ENCODE measurements at regions not wholly inside any gene's neighbourhood (a gene's known extent, or its start where the extent isn't known, plus 50 kb on each side); places are given as distances from the start of the nearest gene placed in this dataset.
A peak's percentile ranks its signal among the peaks of the same experiment; 100 is the strongest.
"Not testable (repeated sequence)": the region's sequence is repeated elsewhere in the genome, so short reads cannot be mapped to it uniquely, and the experiment has no call there.

- CTCF ChIA-PET (ENCODE audit: partially characterized antibody), result interaction anchor here (0.9 kb wide), 1 partner anchor 8 kb away, joined by 3 read pairs; no protein-coding TSS in a partner anchor
- not testable (repeated sequence) for H3K27ac Mint-ChIP-seq, H3K27me3 Mint-ChIP-seq
These were observed 315.6 kb upstream of the SFSWAP start for GRCh38 chr12:131395209-131395684.

GRCh38 chr12:131395971-131396573 is 314.8 kb upstream of the SFSWAP start:
- Mint-ChIP-seq H3K27ac (no peak overlapping the region), H3K4me3 (no peak overlapping the region), H3K4me1 (no peaks in the 10 kb centered on the region), H3K9me3 (peaks cover 4 to 29% (median 17%) of the 10 kb centered on the region in 8 donors), H3K27me3 (no peaks in the 10 kb centered on the region), H3K36me3 (peaks cover 0 to 4% of the 10 kb centered on the region in 2 donors)
- H3K4me3 ChIP-seq (ENCODE audit: low read length in 2 of 2), result no peak overlapping the region
- H3K4me1 ChIP-seq (ENCODE audit: insufficient read depth, low read length), result no peaks in the 10 kb centered on the region
- H3K36me3 ChIP-seq (ENCODE audit: insufficient read depth, low read length), result no peaks in the 10 kb centered on the region
- no peak overlapping the region for H3K27ac ChIP-seq (ENCODE audit: low read depth, low read length)
- ChIA-PET CTCF (ENCODE audit: partially characterized antibody) (no interaction called here), POLR2A (ENCODE audit: partially characterized antibody) (no interaction called here)
- intact Hi-C loops (cut with micrococcal nuclease), result no loop called here
- DNase-seq, result no peak
- H3K9me3 ChIP-seq (ENCODE audit: control insufficient read depth in 1 of 2, low read length in 2 of 2), result peaks cover 0 to 8% of the 10 kb centered on the region in 2 donors
- H3K27me3 ChIP-seq (ENCODE audit: insufficient read depth, low read length), result no peaks in the 10 kb centered on the region

More at GRCh38 chr12:131395209-131395684, 315.6 kb upstream of the SFSWAP start:
- H3K36me3 Mint-ChIP-seq; H3K9me3 ChIP-seq (ENCODE audit: control insufficient read depth in 1 of 2, low read length in 2 of 2); intact Hi-C loops (cut with micrococcal nuclease); DNase-seq; H3K4me1 Mint-ChIP-seq; H3K27ac ChIP-seq (ENCODE audit: low read depth, low read length); POLR2A ChIA-PET (ENCODE audit: partially characterized antibody); H3K4me3 Mint-ChIP-seq; H3K27me3 ChIP-seq (ENCODE audit: insufficient read depth, low read length); H3K4me1 ChIP-seq (ENCODE audit: insufficient read depth, low read length); H3K36me3 ChIP-seq (ENCODE audit: insufficient read depth, low read length); H3K4me3 ChIP-seq (ENCODE audit: low read length in 2 of 2): not testable (repeated sequence)
- peaks cover 4 to 29% (median 17%) of the 10 kb centered on the region in 8 donors for H3K9me3 Mint-ChIP-seq

GRCh38 chr12:131397493-131398181 is 313.3 kb upstream of the SFSWAP start:
- Histone ChIP-seq H3K4me3 (ENCODE audit: low read length in 2 of 2) (no peak overlapping the region), H3K4me1 (ENCODE audit: insufficient read depth, low read length) (no peaks in the 10 kb centered on the region), H3K9me3 (ENCODE audit: control insufficient read depth in 1 of 2, low read length in 2 of 2) (peaks cover 0 to 8% of the 10 kb centered on the region in 2 donors), H3K27ac (ENCODE audit: low read depth, low read length) (no peak overlapping the region), H3K27me3 (ENCODE audit: insufficient read depth, low read length) (no peaks in the 10 kb centered on the region), H3K36me3 (ENCODE audit: insufficient read depth, low read length) (no peaks in the 10 kb centered on the region)
- no peak for DNase-seq
- H3K4me1 Mint-ChIP-seq, result no peaks in the 10 kb centered on the region
- ChIA-PET CTCF (ENCODE audit: partially characterized antibody) (no interaction called here), POLR2A (ENCODE audit: partially characterized antibody) (no interaction called here)
- peaks cover 0 to 4% of the 10 kb centered on the region in 2 donors for H3K36me3 Mint-ChIP-seq
- no peak overlapping the region for H3K27ac Mint-ChIP-seq
- peaks cover 4 to 29% (median 17%) of the 10 kb centered on the region in 8 donors for H3K9me3 Mint-ChIP-seq
- no peaks in the 10 kb centered on the region for H3K27me3 Mint-ChIP-seq
- intact Hi-C loops (cut with micrococcal nuclease), result no loop called here
- H3K4me3 Mint-ChIP-seq, result no peak overlapping the region

- Histone ChIP-seq H3K4me1 (ENCODE audit: insufficient read depth, low read length) (no peaks in the 10 kb centered on the region), H3K27me3 (ENCODE audit: insufficient read depth, low read length) (no peaks in the 10 kb centered on the region), H3K36me3 (ENCODE audit: insufficient read depth, low read length) (no peaks in the 10 kb centered on the region), H3K27ac (ENCODE audit: low read depth, low read length) (no peak overlapping the region), H3K4me3 (ENCODE audit: low read length in 2 of 2) (no peak overlapping the region), H3K9me3 (ENCODE audit: control insufficient read depth in 1 of 2, low read length in 2 of 2) (peaks cover 0 to 8% of the 10 kb centered on the region in 2 donors)
- Mint-ChIP-seq H3K36me3 (peaks cover 0 to 4% of the 10 kb centered on the region in 2 donors), H3K4me1 (no peaks in the 10 kb centered on the region), H3K27me3 (no peaks in the 10 kb centered on the region), H3K9me3 (peaks cover 4 to 26% (median 17%) of the 10 kb centered on the region in 8 donors), H3K4me3 (no peak overlapping the region), H3K27ac (peak overlapping the region in 1 of 7 donors; percentile 6)
- POLR2A ChIA-PET (ENCODE audit: partially characterized antibody), result no interaction called here
- intact Hi-C loops (cut with micrococcal nuclease), result no loop called here
- no peak for DNase-seq
- CTCF ChIA-PET (ENCODE audit: partially characterized antibody), result no interaction called here
These were observed 311.9 kb upstream of the SFSWAP start for GRCh38 chr12:131399000-131399399.

GRCh38 chr12:131400668-131401294 is 310.1 kb upstream of the SFSWAP start:
- H3K4me1 Mint-ChIP-seq; H3K27me3 Mint-ChIP-seq; H3K27ac ChIP-seq (ENCODE audit: low read depth, low read length); intact Hi-C loops (cut with micrococcal nuclease); H3K4me3 Mint-ChIP-seq; POLR2A ChIA-PET (ENCODE audit: partially characterized antibody); H3K4me1 ChIP-seq (ENCODE audit: insufficient read depth, low read length); H3K36me3 ChIP-seq (ENCODE audit: insufficient read depth, low read length); H3K9me3 ChIP-seq (ENCODE audit: control insufficient read depth in 1 of 2, low read length in 2 of 2); DNase-seq; H3K36me3 Mint-ChIP-seq; H3K27me3 ChIP-seq (ENCODE audit: insufficient read depth, low read length); CTCF ChIA-PET (ENCODE audit: partially characterized antibody); H3K27ac Mint-ChIP-seq; H3K4me3 ChIP-seq (ENCODE audit: low read length in 2 of 2): not testable (repeated sequence)
- peaks cover 4 to 24% (median 19%) of the 10 kb centered on the region in 8 donors for H3K9me3 Mint-ChIP-seq

GRCh38 chr12:131401907-131402633 is 308.8 kb upstream of the SFSWAP start:
- H3K27me3 ChIP-seq (ENCODE audit: insufficient read depth, low read length); CTCF ChIA-PET (ENCODE audit: partially characterized antibody); H3K4me3 ChIP-seq (ENCODE audit: low read length in 2 of 2); H3K4me1 ChIP-seq (ENCODE audit: insufficient read depth, low read length); DNase-seq; H3K27ac Mint-ChIP-seq; POLR2A ChIA-PET (ENCODE audit: partially characterized antibody); H3K27me3 Mint-ChIP-seq; H3K36me3 ChIP-seq (ENCODE audit: insufficient read depth, low read length); intact Hi-C loops (cut with micrococcal nuclease); H3K27ac ChIP-seq (ENCODE audit: low read depth, low read length); H3K9me3 ChIP-seq (ENCODE audit: control insufficient read depth in 1 of 2, low read length in 2 of 2); H3K36me3 Mint-ChIP-seq; H3K4me3 Mint-ChIP-seq; H3K4me1 Mint-ChIP-seq: not testable (repeated sequence)
- H3K9me3 Mint-ChIP-seq, result peaks cover 4 to 20% (median 17%) of the 10 kb centered on the region in 8 donors

- Mint-ChIP-seq H3K27ac (no peak overlapping the region), H3K4me3 (no peak overlapping the region), H3K9me3 (peaks cover 4 to 17% (median 11%) of the 10 kb centered on the region in 8 donors), H3K27me3 (peaks cover 3 to 6% of the 10 kb centered on the region in 2 donors), H3K36me3 (peaks cover 0 to 4% of the 10 kb centered on the region in 2 donors), H3K4me1 (no peaks in the 10 kb centered on the region)
- DNase-seq, result no peak
- ChIA-PET CTCF (ENCODE audit: partially characterized antibody) (interaction anchor here (0.5 kb wide), 1 partner anchor 8 kb away, joined by 3 read pairs; no protein-coding TSS in a partner anchor), POLR2A (ENCODE audit: partially characterized antibody) (no interaction called here)
- Histone ChIP-seq H3K9me3 (ENCODE audit: control insufficient read depth in 1 of 2, low read length in 2 of 2) (no peaks in the 10 kb centered on the region), H3K4me3 (ENCODE audit: low read length in 2 of 2) (no peak overlapping the region), H3K27me3 (ENCODE audit: insufficient read depth, low read length) (no peaks in the 10 kb centered on the region), H3K4me1 (ENCODE audit: insufficient read depth, low read length) (no peaks in the 10 kb centered on the region), H3K27ac (ENCODE audit: low read depth, low read length) (no peak overlapping the region), H3K36me3 (ENCODE audit: insufficient read depth, low read length) (no peaks in the 10 kb centered on the region)
- intact Hi-C loops (cut with micrococcal nuclease), result no loop called here
These were observed 308.0 kb upstream of the SFSWAP start for GRCh38 chr12:131402781-131403396.

Measured in CD4-positive, alpha-beta memory T cell (primary cell).